ENCODE measurements at regions not wholly inside any gene's neighbourhood (a gene's known extent, or its start where the extent isn't known, plus 50 kb on each side); places are given as distances from the start of the nearest gene placed in this dataset.

GRCh38 chr3:95037097-95037496 lies 974.2 kb downstream of the NSUN3 start:
- no peak overlapping the region for H3K9ac ChIP-seq (ENCODE audit: insufficient read length)
- DNase-seq (ENCODE audit: low read depth, low spot score): no peak

GRCh38 chr3:95037927-95038326 lies 975.1 kb downstream of the NSUN3 start:
- H3K9ac ChIP-seq (ENCODE audit: insufficient read length): no peak overlapping the region
- no peak for TF ChIP-seq POLR2AphosphoS5 (IDR thresholded peaks at IDR 0.05; ENCODE audit: borderline replicate concordance, low read depth, low read length)
- no peak for TF ChIP-seq EZH2 (IDR thresholded peaks at IDR 0.05)
- TF ChIP-seq FOXP2 (optimal IDR thresholded peaks at IDR 0.05; ENCODE audit: control extremely low read depth, extremely low read length, insufficient read depth): no peak
- no peak overlapping the region for H3K4me3 ChIP-seq
- no peaks in the 10 kb centered on the region for H3K9me3 ChIP-seq (ENCODE audit: low read depth, low read length)
- no peak for DNase-seq (ENCODE audit: low read depth, low spot score)
- no peaks in the 10 kb centered on the region for H3K36me3 ChIP-seq (ENCODE audit: insufficient read depth, low read length)
- H3K27ac ChIP-seq: no peak overlapping the region

More at GRCh38 chr3:95037097-95037496, 974.2 kb downstream of the NSUN3 start:
- H3K9me3 ChIP-seq (ENCODE audit: low read depth, low read length): no peaks in the 10 kb centered on the region
- H3K4me3 ChIP-seq: no peak overlapping the region
- no peak overlapping the region for H3K27ac ChIP-seq
- H3K36me3 ChIP-seq (ENCODE audit: insufficient read depth, low read length): no peaks in the 10 kb centered on the region
- TF ChIP-seq EZH2 (IDR thresholded peaks at IDR 0.05) (no peak), POLR2AphosphoS5 (IDR thresholded peaks at IDR 0.05; ENCODE audit: borderline replicate concordance, low read depth, low read length) (no peak), FOXP2 (optimal IDR thresholded peaks at IDR 0.05; ENCODE audit: control extremely low read depth, extremely low read length, insufficient read depth) (no peak)

- H3K9ac ChIP-seq (ENCODE audit: insufficient read length): no peak overlapping the region
- no peaks in the 10 kb centered on the region for H3K36me3 ChIP-seq (ENCODE audit: insufficient read depth, low read length)
- TF ChIP-seq EZH2 (IDR thresholded peaks at IDR 0.05): no peak
- no peak for TF ChIP-seq POLR2AphosphoS5 (IDR thresholded peaks at IDR 0.05; ENCODE audit: borderline replicate concordance, low read depth, low read length)
- no peak for TF ChIP-seq FOXP2 (optimal IDR thresholded peaks at IDR 0.05; ENCODE audit: control extremely low read depth, extremely low read length, insufficient read depth)
- no peaks in the 10 kb centered on the region for H3K9me3 ChIP-seq (ENCODE audit: low read depth, low read length)
- no peak for DNase-seq (ENCODE audit: low read depth, low spot score)
- no peak overlapping the region for H3K4me3 ChIP-seq
- no peak overlapping the region for H3K27ac ChIP-seq
These were observed 981.2 kb downstream of the NSUN3 start for GRCh38 chr3:95044101-95044500.

- no peak overlapping the region for H3K9ac ChIP-seq (ENCODE audit: insufficient read length)
- H3K4me3 ChIP-seq: no peak overlapping the region
- TF ChIP-seq POLR2AphosphoS5 (IDR thresholded peaks at IDR 0.05; ENCODE audit: borderline replicate concordance, low read depth, low read length) (no peak), FOXP2 (optimal IDR thresholded peaks at IDR 0.05; ENCODE audit: control extremely low read depth, extremely low read length, insufficient read depth) (no peak), EZH2 (IDR thresholded peaks at IDR 0.05) (no peak)
- H3K36me3 ChIP-seq (ENCODE audit: insufficient read depth, low read length): no peaks in the 10 kb centered on the region
- H3K27ac ChIP-seq: no peak overlapping the region
- no peaks in the 10 kb centered on the region for H3K9me3 ChIP-seq (ENCODE audit: low read depth, low read length)
- DNase-seq (ENCODE audit: low read depth, low spot score): no peak
These were observed 985.7 kb downstream of the NSUN3 start for GRCh38 chr3:95048564-95048963.

- H3K36me3 ChIP-seq (ENCODE audit: insufficient read depth, low read length): no peaks in the 10 kb centered on the region
- TF ChIP-seq EZH2 (IDR thresholded peaks at IDR 0.05) (no peak), FOXP2 (optimal IDR thresholded peaks at IDR 0.05; ENCODE audit: control extremely low read depth, extremely low read length, insufficient read depth) (no peak)
- DNase-seq (ENCODE audit: low read depth, low spot score): no peak
These were observed 987.0 kb downstream of the NSUN3 start for GRCh38 chr3:95049841-95050240.

GRCh38 chr3:95055288-95055687 lies 992.4 kb downstream of the NSUN3 start:
- no peaks in the 10 kb centered on the region for H3K36me3 ChIP-seq (ENCODE audit: insufficient read depth, low read length)
- H3K9ac ChIP-seq (ENCODE audit: insufficient read length): no peak overlapping the region
- H3K27ac ChIP-seq: no peak overlapping the region
- H3K4me3 ChIP-seq: no peak overlapping the region
- no peaks in the 10 kb centered on the region for H3K9me3 ChIP-seq (ENCODE audit: low read depth, low read length)
- TF ChIP-seq POLR2AphosphoS5 (IDR thresholded peaks at IDR 0.05; ENCODE audit: borderline replicate concordance, low read depth, low read length) (no peak), FOXP2 (optimal IDR thresholded peaks at IDR 0.05; ENCODE audit: control extremely low read depth, extremely low read length, insufficient read depth) (no peak), EZH2 (IDR thresholded peaks at IDR 0.05) (no peak)
- no peak for DNase-seq (ENCODE audit: low read depth, low spot score)

More at GRCh38 chr3:95049841-95050240, 987.0 kb downstream of the NSUN3 start:
- H3K9me3 ChIP-seq (ENCODE audit: low read depth, low read length): no peaks in the 10 kb centered on the region
- H3K9ac ChIP-seq (ENCODE audit: insufficient read length): no peak overlapping the region
- no peak overlapping the region for H3K27ac ChIP-seq
- no peak overlapping the region for H3K4me3 ChIP-seq

- TF ChIP-seq POLR2AphosphoS5 (IDR thresholded peaks at IDR 0.05; ENCODE audit: borderline replicate concordance, low read depth, low read length) (no peak), EZH2 (IDR thresholded peaks at IDR 0.05) (no peak), FOXP2 (optimal IDR thresholded peaks at IDR 0.05; ENCODE audit: control extremely low read depth, extremely low read length, insufficient read depth) (no peak)
- no peaks in the 10 kb centered on the region for H3K36me3 ChIP-seq (ENCODE audit: insufficient read depth, low read length)
These were observed 1019.3 kb downstream of the NSUN3 start for GRCh38 chr3:95082191-95082590.

GRCh38 chr3:95084738-95085137 lies 1021.9 kb downstream of the NSUN3 start:
- Histone ChIP-seq H3K4me3 (no peak overlapping the region), H3K27ac (no peak overlapping the region), H3K36me3 (ENCODE audit: insufficient read depth, low read length) (no peaks in the 10 kb centered on the region), H3K9ac (ENCODE audit: insufficient read length) (no peak overlapping the region), H3K9me3 (ENCODE audit: low read depth, low read length) (no peaks in the 10 kb centered on the region)
- no peak for DNase-seq (ENCODE audit: low read depth, low spot score)
- TF ChIP-seq POLR2AphosphoS5 (IDR thresholded peaks at IDR 0.05; ENCODE audit: borderline replicate concordance, low read depth, low read length) (no peak), EZH2 (IDR thresholded peaks at IDR 0.05) (no peak), FOXP2 (optimal IDR thresholded peaks at IDR 0.05; ENCODE audit: control extremely low read depth, extremely low read length, insufficient read depth) (no peak)

More at GRCh38 chr3:95082191-95082590, 1019.3 kb downstream of the NSUN3 start:
- Histone ChIP-seq H3K9ac (ENCODE audit: insufficient read length) (no peak overlapping the region), H3K4me3 (no peak overlapping the region), H3K9me3 (ENCODE audit: low read depth, low read length) (no peaks in the 10 kb centered on the region), H3K27ac (no peak overlapping the region)
- no peak for DNase-seq (ENCODE audit: low read depth, low spot score)

- TF ChIP-seq FOXP2 (optimal IDR thresholded peaks at IDR 0.05; ENCODE audit: control extremely low read depth, extremely low read length, insufficient read depth) (no peak), EZH2 (IDR thresholded peaks at IDR 0.05) (no peak), POLR2AphosphoS5 (IDR thresholded peaks at IDR 0.05; ENCODE audit: borderline replicate concordance, low read depth, low read length) (no peak)
- no peak overlapping the region for H3K4me3 ChIP-seq
- H3K9me3 ChIP-seq (ENCODE audit: low read depth, low read length): no peaks in the 10 kb centered on the region
- H3K9ac ChIP-seq (ENCODE audit: insufficient read length): no peak overlapping the region
- no peaks in the 10 kb centered on the region for H3K36me3 ChIP-seq (ENCODE audit: insufficient read depth, low read length)
- DNase-seq (ENCODE audit: low read depth, low spot score): no peak
- H3K27ac ChIP-seq: no peak overlapping the region
These were observed 1025.6 kb downstream of the NSUN3 start for GRCh38 chr3:95088464-95088863.

Data from SK-N-MC (cell line).